WTC11 (cell line): ENCODE measurements at regions not wholly inside any gene's neighbourhood (a gene's known extent, or its start where the extent isn't known, plus 50 kb on each side); places are given as distances from the start of the nearest gene placed in this dataset.

Experiments
- ATAC-seq: fragments of 200-7000 bp; cut with Tn5 transposase; 2 replicates; pipeline ENCODE4 v1.10.0; 2021; ENCODE audit warnings: mild to moderate bottlenecking, moderate library complexity
- CTCF ChIA-PET: fragments of 300-600 bp; sonication (Branson Sonifier 250); formaldehyde crosslinking; loops from one replicate; lab custom pipeline; 2021; ENCODE audit warnings: antibody characterized with exemption; lab: Charles Lee
- POLR2A ChIA-PET: fragments of 350-600 bp; sonication (Branson Sonifier 250); formaldehyde crosslinking; loops from one replicate; lab custom pipeline; 2021; ENCODE audit warnings: antibody characterized with exemption; lab: Charles Lee
- DNase-seq: peaks from one replicate; pipeline ENCODE4 v3.0.0; 2021; ENCODE audit warnings: low spot score
- H3K27ac Mint-ChIP-seq: 2 replicates; pipeline ENCODE4 v1.8.0; 2021; ENCODE audit warnings: mixed read lengths
- H3K27me3 Mint-ChIP-seq: 2 replicates; pipeline ENCODE4 v1.8.0; 2021; ENCODE audit warnings: low read depth, mild to moderate bottlenecking, moderate library complexity, mixed read lengths
- H3K36me3 Mint-ChIP-seq: 2 replicates; pipeline ENCODE4 v1.8.0; 2021; ENCODE audit warnings: mixed read lengths
- H3K4me1 Mint-ChIP-seq: 2 replicates; pipeline ENCODE4 v1.8.0; 2022; ENCODE audit warnings: mixed read lengths
- H3K4me3 Mint-ChIP-seq: 2 replicates; pipeline ENCODE4 v1.8.0; 2021; ENCODE audit warnings: mild to moderate bottlenecking, moderate library complexity, mixed read lengths
- H3K9me3 Mint-ChIP-seq: 2 replicates; pipeline ENCODE4 v1.8.0; 2021; ENCODE audit warnings: mixed read lengths
- ERG ChIP-seq: fragments of 250-450 bp; sonication (Bioruptor Pico); IDR thresholded peaks from 2 replicates; pipeline ENCODE4 v1.8.0; 2021; ENCODE audit warnings: mild to moderate bottlenecking
- FOXK1 ChIP-seq: sonication (generic); formaldehyde crosslinking; IDR thresholded peaks from 2 replicates; pipeline ENCODE4 v1.8.0; 2022; ENCODE audit warnings: mild to moderate bottlenecking, moderate library complexity, missing genetic modification reagents
- GABPB1 ChIP-seq: sonication (generic); formaldehyde crosslinking; IDR thresholded peaks from 2 replicates; pipeline ENCODE4 v1.8.1; 2023; ENCODE audit warnings: mild to moderate bottlenecking, missing genetic modification reagents
- GTF2I ChIP-seq: fragments of 250-450 bp; sonication (Bioruptor Pico); conservative IDR thresholded peaks from 2 replicates; pipeline ENCODE4 v1.4.0; 2021; ENCODE audit warnings: mild to moderate bottlenecking
- HMGXB4 ChIP-seq: sonication (generic); formaldehyde crosslinking; IDR thresholded peaks from 2 replicates; pipeline ENCODE4 v1.8.1; 2023; ENCODE audit warnings: mild to moderate bottlenecking, moderate library complexity, missing genetic modification reagents
- MLX ChIP-seq: sonication (generic); formaldehyde crosslinking; IDR thresholded peaks from 2 replicates; pipeline ENCODE4 v1.8.1; 2023; ENCODE audit warnings: mild to moderate bottlenecking, missing genetic modification reagents, moderate library complexity
- MYBL2 ChIP-seq: sonication (generic); formaldehyde crosslinking; IDR thresholded peaks from 2 replicates; pipeline ENCODE4 v1.8.1; 2023; ENCODE audit warnings: mild to moderate bottlenecking, moderate library complexity, missing genetic modification reagents
- SMAD3 ChIP-seq: sonication (generic); formaldehyde crosslinking; IDR thresholded peaks from 2 replicates; pipeline ENCODE4 v1.8.0; 2022; ENCODE audit warnings: missing genetic modification reagents, mild to moderate bottlenecking, borderline replicate concordance
- SMAD4 ChIP-seq: sonication (generic); formaldehyde crosslinking; IDR thresholded peaks from 2 replicates; pipeline ENCODE4 v1.8.0; 2022; ENCODE audit warnings: mild to moderate bottlenecking, missing genetic modification reagents
- USF1 ChIP-seq: sonication (generic); formaldehyde crosslinking; IDR thresholded peaks from 2 replicates; pipeline ENCODE4 v1.8.0; 2022; ENCODE audit warnings: mild to moderate bottlenecking, missing genetic modification reagents
- ZNF219 ChIP-seq: sonication (generic); formaldehyde crosslinking; IDR thresholded peaks from 2 replicates; pipeline ENCODE4 v1.8.0; 2023; ENCODE audit warnings: missing genetic modification reagents, mild to moderate bottlenecking, borderline replicate concordance
- ZNF232 ChIP-seq: sonication (generic); formaldehyde crosslinking; IDR thresholded peaks from 2 replicates; pipeline ENCODE4 v1.8.0; 2022; ENCODE audit warnings: mild to moderate bottlenecking, missing genetic modification reagents
- ZNF263 ChIP-seq: sonication (generic); formaldehyde crosslinking; IDR thresholded peaks from 2 replicates; pipeline ENCODE4 v1.8.1; 2022; ENCODE audit warnings: low read depth, mild to moderate bottlenecking, moderate library complexity, missing genetic modification reagents
- ZNF416 ChIP-seq: fragments of 250-450 bp; sonication (Bioruptor Pico); IDR thresholded peaks from 2 replicates; pipeline ENCODE4 v1.9.0; 2021; ENCODE audit warnings: mild to moderate bottlenecking, inconsistent platforms
- TF ChIP-seq, protein P1 (sequence below): sonication (generic); formaldehyde crosslinking; IDR thresholded peaks from 2 replicates; pipeline ENCODE4 v1.8.1; 2023; ENCODE audit warnings: mild to moderate bottlenecking, missing genetic modification reagents
- TF ChIP-seq, protein P2 (sequence below): sonication (generic); formaldehyde crosslinking; conservative IDR thresholded peaks from 2 replicates; pipeline ENCODE4 v1.8.1; 2022; ENCODE audit warnings: mild to moderate bottlenecking, missing genetic modification reagents
- TF ChIP-seq, protein P3 (sequence below): sonication (generic); formaldehyde crosslinking; IDR thresholded peaks from 2 replicates; pipeline ENCODE4 v1.8.0; 2023; ENCODE audit warnings: mild to moderate bottlenecking, missing genetic modification reagents

DNA sequence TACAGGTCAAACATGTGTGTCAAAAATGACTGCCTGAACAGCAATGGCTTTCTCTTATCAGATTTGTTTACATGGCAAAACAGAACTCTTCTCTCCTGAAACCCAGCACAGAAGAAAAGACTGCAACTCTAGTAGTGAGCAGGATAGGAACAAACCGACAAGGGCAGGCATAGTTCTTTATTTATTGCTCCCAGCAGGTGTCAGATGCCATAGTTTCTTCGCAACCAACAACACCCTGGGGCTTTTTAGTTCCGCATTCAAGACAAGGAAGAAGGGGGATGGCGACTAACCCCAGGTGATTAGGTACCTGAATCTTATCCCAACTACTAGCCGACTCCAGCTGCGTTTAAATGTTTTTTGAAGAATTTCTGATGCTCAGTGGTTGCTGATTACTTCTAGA is 367.5 kb upstream of the FIGN start:
- ATAC-seq (peak; percentile 97), DNase-seq (peak; percentile 15)
- H3K27ac Mint-ChIP-seq, result peak overlapping the region; percentile 32; the same call in 1 of the 2 replicates
- H3K9me3 Mint-ChIP-seq, result peaks cover 10% of the 10 kb centered on the region
- ChIA-PET CTCF (no interaction called here), POLR2A (no interaction called here)
- no peak overlapping the region for H3K4me3 Mint-ChIP-seq
- no peak for TF ChIP-seq ZNF219
- TF ChIP-seq FOXK1 (CRISPR knock-in tag), result no peak
- H3K27me3 Mint-ChIP-seq, result no peaks in the 10 kb centered on the region
- 0 out of 2 replicates have a peak, but pooled peaks cover 4% of the 10 kb centered on the region for H3K36me3 Mint-ChIP-seq
- peaks cover 16% of the 10 kb centered on the region for H3K4me1 Mint-ChIP-seq

DNA sequence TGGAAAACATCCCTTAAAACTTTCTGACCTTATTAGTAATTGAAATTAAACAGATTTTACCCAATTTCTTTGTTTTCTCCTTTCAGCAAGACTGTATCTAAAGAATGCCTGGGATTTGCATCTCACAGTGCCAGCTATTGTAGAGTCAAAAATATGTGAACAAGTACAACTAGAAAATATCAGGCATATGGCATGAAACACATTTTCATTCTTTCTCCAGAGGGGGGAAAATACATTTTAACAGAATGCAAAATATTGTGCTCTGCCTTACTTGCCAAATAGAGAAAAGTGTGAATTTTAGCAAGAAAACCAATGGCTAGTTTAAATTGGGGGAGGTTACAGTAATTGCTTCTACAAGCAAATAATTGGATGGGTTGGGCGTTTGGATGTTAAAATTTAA is 366.6 kb upstream of the FIGN start:
- ChIA-PET CTCF (no interaction called here), POLR2A (no interaction called here)
- no peaks in the 10 kb centered on the region for H3K27me3 Mint-ChIP-seq
- H3K4me3 Mint-ChIP-seq, result no peak overlapping the region
- no peak overlapping the region for H3K27ac Mint-ChIP-seq
- ATAC-seq (no peak), DNase-seq (no peak)
- peaks cover 10% of the 10 kb centered on the region for H3K9me3 Mint-ChIP-seq
- H3K36me3 Mint-ChIP-seq, result 0 out of 2 replicates have a peak, but pooled peaks cover 4% of the 10 kb centered on the region
- TF ChIP-seq ZNF263 (CRISPR knock-in tag) (no peak), ZNF416 (CRISPR knock-in tag) (no peak), GABPB1 (CRISPR knock-in tag) (no peak), MLX (CRISPR knock-in tag) (no peak), MYBL2 (CRISPR knock-in tag) (no peak), HMGXB4 (CRISPR knock-in tag) (no peak), SMAD3 (no peak), SMAD4 (CRISPR knock-in tag) (no peak), ERG (CRISPR knock-in tag) (no peak), GTF2I (CRISPR knock-in tag) (no peak), ZNF232 (CRISPR knock-in tag) (no peak), USF1 (CRISPR knock-in tag) (no peak)
- TF ChIP-seq, protein P1, sequence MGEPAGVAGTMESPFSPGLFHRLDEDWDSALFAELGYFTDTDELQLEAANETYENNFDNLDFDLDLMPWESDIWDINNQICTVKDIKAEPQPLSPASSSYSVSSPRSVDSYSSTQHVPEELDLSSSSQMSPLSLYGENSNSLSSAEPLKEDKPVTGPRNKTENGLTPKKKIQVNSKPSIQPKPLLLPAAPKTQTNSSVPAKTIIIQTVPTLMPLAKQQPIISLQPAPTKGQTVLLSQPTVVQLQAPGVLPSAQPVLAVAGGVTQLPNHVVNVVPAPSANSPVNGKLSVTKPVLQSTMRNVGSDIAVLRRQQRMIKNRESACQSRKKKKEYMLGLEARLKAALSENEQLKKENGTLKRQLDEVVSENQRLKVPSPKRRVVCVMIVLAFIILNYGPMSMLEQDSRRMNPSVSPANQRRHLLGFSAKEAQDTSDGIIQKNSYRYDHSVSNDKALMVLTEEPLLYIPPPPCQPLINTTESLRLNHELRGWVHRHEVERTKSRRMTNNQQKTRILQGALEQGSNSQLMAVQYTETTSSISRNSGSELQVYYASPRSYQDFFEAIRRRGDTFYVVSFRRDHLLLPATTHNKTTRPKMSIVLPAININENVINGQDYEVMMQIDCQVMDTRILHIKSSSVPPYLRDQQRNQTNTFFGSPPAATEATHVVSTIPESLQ (CRISPR knock-in tag), result no peak
- TF ChIP-seq, protein P2, sequence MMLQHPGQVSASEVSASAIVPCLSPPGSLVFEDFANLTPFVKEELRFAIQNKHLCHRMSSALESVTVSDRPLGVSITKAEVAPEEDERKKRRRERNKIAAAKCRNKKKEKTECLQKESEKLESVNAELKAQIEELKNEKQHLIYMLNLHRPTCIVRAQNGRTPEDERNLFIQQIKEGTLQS, result no peak
- TF ChIP-seq, protein P3, sequence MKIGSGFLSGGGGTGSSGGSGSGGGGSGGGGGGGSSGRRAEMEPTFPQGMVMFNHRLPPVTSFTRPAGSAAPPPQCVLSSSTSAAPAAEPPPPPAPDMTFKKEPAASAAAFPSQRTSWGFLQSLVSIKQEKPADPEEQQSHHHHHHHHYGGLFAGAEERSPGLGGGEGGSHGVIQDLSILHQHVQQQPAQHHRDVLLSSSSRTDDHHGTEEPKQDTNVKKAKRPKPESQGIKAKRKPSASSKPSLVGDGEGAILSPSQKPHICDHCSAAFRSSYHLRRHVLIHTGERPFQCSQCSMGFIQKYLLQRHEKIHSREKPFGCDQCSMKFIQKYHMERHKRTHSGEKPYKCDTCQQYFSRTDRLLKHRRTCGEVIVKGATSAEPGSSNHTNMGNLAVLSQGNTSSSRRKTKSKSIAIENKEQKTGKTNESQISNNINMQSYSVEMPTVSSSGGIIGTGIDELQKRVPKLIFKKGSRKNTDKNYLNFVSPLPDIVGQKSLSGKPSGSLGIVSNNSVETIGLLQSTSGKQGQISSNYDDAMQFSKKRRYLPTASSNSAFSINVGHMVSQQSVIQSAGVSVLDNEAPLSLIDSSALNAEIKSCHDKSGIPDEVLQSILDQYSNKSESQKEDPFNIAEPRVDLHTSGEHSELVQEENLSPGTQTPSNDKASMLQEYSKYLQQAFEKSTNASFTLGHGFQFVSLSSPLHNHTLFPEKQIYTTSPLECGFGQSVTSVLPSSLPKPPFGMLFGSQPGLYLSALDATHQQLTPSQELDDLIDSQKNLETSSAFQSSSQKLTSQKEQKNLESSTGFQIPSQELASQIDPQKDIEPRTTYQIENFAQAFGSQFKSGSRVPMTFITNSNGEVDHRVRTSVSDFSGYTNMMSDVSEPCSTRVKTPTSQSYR (CRISPR knock-in tag), result no peak
- H3K4me1 Mint-ChIP-seq, result peaks cover 16% of the 10 kb centered on the region
